ENCODE measurements at regions not wholly inside any gene's neighbourhood (a gene's known extent, or its start where the extent isn't known, plus 50 kb on each side); places are given as distances from the start of the nearest gene placed in this dataset.
"Not testable (repeated sequence)": the region's sequence is repeated elsewhere in the genome, so short reads cannot be mapped to it uniquely, and the experiment has no call there.

DNA sequence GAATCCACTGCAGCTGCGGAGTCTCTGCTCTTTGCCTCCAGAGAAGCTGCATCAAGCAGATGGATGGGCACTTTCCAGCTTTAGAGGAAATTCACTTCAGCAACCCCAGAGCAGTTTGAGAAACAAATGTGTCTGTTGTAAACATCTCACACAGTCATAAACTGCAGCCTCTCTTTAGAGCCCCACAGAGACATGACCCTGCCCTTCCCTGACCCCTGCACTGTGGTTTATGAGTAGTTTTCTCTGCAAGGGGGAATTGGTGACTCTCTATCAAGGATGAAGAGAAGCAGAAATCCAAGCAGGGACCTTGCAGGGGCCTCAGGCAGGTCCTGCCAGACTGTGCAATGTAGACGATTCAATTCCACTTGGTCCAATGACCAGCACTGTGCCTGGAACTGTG is 160.2 kb downstream of the SH2D4B start:
- no peak for DNase-seq (ENCODE audit: low read depth in 3 of 3, low spot score in 2 of 3)

DNA sequence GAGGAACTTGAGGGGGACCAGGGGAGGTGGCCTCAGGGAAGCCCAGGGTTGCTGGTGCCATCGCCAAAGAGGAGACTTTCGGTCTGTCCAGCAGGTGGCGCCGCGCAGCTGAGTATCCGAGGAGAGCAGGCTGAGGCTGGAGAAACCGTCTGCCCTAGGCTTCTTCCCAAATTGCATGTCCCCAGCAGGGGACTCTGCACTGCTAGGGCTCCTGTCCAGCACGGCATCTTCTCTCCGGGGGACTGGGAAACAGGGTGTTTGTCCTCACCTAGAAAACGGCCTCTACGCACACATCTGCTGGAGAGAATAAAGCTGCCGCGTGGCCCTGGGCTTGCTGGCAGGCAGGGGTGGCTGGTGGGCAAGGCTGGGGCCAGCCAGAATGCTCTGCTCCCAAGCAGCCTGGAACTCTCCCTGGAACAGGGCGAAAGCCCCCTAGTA is 161.9 kb downstream of the SH2D4B start:
- peak; percentile 53 to 64 (median 63) for DNase-seq (ENCODE audit: low read depth in 3 of 3, low spot score in 2 of 3)

DNA sequence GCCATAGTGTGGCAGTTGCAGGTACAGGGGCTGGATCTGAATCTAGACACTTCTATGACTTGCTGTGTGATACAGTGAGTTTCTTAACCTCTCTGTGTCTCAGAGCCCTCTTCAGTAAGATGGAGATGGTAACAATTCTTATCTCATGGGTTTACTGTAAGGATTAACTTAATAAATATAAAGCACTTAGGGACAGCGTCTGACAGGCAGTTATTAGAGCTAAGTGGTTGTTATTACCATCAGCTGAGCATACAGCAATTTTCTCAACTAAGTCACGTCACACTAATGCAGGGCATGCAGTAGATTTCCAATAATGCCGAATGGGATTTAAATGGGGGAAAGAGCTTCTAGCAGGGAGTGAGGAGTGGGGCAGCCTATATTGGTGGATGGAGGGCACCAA is 162.6 kb downstream of the SH2D4B start:
- DNase-seq (ENCODE audit: low read depth in 3 of 3, low spot score in 2 of 3) = no peak

DNA sequence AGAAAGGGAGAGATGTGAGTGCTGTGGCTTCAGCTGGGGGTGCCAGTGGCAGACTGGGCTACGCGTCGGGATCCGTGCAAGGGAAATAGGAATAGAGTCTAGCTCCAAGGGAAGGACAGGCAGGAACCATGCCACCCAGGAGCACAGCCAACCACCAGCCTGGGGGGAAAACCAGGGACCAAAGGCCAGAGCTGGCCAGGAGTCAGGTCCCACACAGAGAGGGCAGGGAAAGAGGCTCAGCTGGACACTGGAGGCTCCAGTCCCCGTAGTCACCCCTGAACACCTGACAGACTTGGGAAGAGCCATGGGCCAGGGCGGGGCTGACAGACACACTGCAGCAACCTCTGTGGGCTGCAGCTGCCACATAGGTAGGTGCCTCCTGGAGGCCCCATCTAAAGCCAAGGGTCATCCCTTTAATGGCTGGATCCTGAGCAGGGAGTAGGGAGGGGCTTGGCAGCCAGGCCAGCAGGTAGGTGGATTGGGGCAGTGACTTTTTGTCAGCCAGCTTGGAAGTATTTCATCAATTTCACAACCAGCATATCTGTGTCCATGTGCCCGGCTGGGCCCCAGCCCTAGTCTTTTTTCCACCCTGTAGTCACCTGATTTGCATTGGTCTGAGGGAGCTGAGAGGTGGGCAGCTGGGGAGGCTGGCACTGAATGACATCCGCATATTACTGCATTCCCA is 163.2 kb downstream of the SH2D4B start:
- no peak for DNase-seq (ENCODE audit: low read depth in 3 of 3, low spot score in 2 of 3)

DNA sequence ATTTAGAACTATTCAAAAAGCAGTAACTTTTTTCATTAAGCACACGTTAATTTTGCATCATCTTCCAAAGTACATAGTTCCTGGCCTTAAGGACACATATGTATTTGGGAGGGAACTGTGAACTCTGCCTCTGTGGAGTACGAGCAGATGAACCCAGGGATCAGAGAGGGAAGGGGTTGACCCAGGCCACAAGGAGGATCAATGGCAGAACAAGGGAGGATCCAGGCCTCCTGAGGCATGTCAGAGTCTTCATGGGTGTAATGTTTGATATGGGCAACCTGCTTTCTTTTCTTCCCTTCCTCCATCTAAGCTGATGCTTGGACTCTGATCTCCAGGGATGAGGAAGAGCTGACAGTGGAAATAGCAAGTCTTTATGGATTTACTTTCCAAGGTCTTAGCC is 164.0 kb downstream of the SH2D4B start:
- DNase-seq (ENCODE audit: low read depth in 3 of 3, low spot score in 2 of 3) = no peak

DNA sequence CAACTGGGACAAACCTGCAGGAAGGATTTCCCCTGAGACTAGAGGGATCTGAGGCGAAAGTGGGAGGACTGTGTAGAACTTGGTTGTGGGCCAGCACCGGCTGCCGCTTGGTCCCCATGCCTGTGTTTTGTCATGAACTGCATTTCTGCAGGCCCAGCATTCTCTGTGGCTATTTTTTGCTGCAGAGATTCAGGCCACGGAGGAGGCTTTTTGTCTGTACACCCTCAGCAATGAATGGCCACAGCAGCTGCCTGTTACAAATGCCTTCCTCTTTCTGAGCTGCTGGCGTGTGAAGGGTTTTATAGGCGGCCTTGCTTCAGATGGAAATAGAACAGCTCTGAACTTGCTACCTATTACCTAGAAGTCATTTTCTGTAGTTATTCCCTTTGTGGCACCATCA is 164.4 kb downstream of the SH2D4B start:
- DNase-seq (ENCODE audit: low read depth in 3 of 3, low spot score in 2 of 3) = no peak

DNA sequence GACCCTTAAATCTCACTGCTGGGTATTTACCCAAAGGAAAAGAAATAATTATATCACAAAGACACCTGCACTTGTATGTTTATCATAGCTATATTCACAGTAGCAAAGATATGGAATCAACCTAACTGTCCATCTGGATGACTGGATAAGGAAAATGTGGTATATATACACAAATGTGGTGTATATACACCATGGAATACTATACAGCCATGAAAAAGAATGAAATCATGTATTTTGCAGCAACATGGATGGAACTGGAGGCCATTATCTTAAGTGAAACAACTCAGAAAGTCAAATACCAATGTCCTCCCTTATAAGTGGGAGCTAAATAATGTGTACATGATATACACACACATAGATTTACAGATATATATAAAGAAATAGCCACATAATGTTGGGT is 168.2 kb downstream of the SH2D4B start:
- DNase-seq (ENCODE audit: low read depth in 3 of 3, low spot score in 2 of 3) = no peak

DNA sequence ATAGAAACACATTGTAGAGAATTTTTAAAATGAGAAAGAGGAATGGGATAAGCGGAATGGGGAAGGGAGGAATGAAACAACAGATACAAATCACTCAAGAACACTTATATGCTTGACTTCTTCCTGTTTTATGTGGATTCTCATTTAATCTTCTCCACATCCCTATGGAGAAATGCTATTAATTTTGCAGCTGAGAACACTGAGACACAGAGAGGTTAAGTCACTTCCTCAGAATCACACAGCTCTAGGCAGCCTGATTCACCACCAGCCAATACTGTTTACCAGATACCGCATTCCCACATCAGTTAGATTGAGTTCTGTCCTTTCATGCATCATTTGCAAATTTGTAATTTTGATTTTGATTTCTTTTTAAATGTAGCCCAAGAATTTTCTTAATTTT is 170.5 kb downstream of the SH2D4B start:
- no peak for DNase-seq (ENCODE audit: low read depth in 3 of 3, low spot score in 2 of 3)

DNA sequence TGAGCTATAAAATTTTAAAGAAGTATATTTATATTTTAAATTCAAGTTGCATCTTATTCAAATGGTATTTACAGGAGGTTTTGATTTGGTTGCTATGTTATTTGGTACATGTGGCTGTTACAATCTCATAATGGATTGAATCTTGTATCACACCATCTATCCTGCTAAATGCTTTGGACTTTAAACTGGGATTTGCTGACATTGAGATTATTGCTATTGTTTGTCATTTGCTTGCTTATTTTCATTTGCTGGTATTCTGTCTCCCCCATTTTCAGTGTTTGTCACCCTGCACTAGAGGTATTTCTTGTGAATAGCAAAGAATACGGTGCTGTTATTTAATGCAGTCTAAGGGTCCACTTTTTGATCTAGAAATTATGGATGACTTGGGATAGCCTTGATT is 171.1 kb downstream of the SH2D4B start:
- DNase-seq (ENCODE audit: low read depth in 3 of 3, low spot score in 2 of 3) = no peak

DNA sequence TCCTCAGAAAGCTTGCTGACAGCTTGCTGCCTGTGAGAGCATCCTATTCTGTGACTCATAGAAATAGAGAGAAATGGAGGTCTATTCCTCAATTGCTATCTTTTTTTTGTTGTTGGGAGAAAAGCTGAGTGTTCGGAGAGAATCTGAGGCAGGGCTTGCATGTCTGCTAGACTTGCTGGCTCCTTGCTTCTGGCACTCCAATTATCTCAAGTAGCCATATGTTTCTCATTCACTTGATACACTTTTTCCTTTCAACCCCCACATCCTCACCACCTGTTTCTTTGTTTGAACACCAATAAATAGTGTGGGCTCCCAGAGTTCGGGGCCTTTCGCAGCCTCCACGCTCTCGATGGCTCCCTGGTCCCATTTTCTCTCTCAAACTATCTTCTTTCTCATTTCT is 172.2 kb downstream of the SH2D4B start:
- no peak for DNase-seq (ENCODE audit: low read depth in 3 of 3, low spot score in 2 of 3)

DNA sequence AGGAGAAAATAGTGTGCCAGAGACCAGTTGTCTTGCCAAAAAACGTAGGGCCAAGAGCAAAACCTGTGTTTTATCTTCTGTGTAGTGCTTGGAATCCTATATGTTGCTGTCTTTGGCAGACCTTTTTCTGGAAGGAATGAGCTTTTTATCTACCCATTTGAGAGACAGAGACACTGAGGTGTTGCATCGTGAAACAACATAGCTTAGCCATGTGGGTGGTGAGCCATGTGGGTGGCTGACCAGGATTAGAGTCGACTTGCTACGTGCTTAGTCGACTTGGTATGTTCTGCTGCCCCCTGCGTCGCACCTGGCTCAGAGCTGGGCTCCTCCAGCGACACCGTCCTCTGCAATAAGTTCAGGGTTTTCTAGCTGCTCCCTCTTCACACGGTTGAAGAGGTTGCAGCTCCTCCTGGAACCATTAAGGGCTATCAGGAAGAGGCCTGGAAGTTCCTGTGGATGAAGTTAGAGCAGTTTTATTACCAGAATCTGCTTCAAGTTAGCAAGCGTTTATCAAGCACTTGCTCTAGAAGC is 175.8 kb downstream of the SH2D4B start:
- no peak for DNase-seq (ENCODE audit: low read depth in 3 of 3, low spot score in 2 of 3)

DNA sequence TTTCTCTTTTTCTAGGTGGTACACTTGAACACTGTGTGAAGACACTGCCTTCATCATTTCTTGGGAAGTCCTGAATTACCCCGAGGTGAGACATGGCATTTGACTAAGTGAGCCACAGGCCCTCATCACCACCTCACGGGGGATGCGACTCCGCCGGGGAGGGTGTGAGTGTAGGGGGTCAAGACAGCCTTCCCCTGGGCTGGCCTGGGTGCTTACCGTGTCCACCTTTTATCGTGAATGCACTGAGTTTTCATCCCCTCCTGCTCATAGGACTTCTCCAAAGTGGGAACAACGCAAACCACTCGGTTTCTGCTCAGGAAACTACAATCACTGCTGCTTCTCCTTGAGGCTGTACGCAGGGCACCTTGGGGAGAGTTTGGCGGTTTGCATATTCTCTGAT is 176.9 kb downstream of the SH2D4B start:
- DNase-seq (ENCODE audit: low read depth in 3 of 3, low spot score in 2 of 3) = no peak

DNA sequence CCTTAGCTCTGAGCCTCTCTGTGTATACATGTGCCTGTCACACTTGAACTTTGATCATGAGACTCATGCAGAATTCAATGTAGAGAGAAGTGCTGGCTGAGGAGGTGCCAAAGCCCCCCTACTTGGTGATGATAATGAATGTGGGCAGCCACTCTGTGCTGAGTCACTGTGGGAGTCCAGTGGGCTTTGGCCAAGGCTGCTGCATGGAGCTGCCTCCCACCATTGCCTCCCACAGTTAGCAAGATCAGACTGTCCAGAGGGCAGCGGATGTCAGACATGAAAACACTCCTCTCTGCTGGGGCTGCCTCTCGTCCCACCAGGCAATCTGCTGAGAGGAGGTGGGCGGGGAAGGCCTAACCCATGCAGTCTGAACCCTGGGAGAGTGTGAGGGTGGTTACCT is 180.3 kb downstream of the SH2D4B start:
- no peak for DNase-seq (ENCODE audit: low read depth in 3 of 3, low spot score in 2 of 3)

DNA sequence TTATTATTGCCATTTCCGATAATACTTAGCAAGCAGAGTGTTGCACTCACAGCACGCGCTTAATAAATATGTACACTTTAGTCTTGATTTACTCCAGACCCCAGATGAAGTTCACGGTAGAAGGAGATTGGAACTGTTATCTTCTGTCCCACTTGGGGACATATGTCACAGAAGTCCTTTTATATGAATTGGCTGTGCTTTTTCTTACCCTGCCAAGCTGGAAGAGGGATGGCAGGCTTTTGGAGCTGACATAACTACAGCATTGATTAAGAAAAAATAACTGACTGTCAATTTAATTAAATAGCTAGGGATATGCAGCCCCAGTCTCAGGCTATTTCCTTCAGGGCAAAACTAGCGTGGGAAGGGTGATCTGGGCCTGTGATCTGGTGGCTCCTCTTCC is 182.2 kb downstream of the SH2D4B start:
- no peak for DNase-seq (ENCODE audit: low read depth in 3 of 3, low spot score in 2 of 3)

DNA sequence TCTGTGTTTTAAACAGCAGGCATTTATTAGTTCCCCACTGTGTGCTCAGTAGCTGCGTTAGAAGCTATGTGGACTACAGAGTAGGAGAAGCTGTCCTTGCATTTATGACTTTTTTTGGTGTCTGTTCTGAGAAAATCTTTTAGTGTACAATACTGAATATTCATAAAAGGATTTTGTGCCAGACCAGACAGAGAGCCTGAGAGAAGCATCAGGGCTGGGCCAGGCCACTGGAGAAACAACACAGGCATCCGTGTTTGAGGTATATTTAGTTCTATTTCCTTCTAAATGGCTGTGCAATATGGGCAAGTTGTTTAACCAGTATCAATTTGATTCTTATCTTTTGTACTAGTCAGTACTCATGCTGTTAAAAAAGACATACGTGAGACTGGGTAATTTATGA is 182.8 kb downstream of the SH2D4B start:
- DNase-seq (ENCODE audit: low read depth in 3 of 3, low spot score in 2 of 3) = no peak

DNA sequence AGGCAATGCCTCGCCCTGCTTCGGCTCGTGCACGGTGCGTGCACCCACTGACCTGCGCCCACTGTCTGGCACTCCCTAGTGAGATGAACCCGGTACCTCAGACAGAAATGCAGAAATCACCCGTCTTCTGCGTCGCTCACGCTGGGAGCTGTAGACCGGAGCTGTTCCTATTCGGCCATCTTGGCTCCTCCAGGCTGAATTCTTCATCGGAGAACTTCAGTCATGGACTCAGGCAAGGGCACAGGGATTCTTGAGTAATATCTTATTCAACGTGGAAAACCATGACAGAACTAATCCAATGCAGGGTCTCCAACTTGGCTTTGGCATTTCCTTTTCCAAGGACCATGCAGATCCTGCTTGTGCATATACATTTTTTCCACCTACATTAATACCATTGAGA is 190.7 kb downstream of the SH2D4B start:
- DNase-seq (ENCODE audit: low read depth in 3 of 3, low spot score in 2 of 3) = not testable (repeated sequence)

DNA sequence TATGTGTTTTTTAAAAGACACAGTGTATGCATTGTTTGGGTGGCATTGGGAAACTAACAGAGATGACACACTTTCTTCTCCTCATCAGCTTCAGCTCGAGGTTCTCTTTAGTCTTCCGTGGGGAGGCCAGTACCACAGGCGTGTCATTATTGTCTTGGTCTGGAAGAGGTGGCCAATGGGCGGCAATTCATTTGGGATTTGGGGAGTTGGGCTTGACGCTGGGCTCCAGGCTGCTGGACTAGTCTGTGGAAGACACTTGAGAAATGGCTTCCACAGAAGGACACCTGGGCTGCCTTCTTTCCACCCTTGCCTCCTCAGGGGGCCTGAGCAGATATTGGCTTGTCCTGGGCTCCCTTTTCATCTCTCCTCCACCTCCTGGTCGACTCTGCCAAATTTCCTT is 192.2 kb downstream of the SH2D4B start:
- no peak for DNase-seq (ENCODE audit: low read depth in 3 of 3, low spot score in 2 of 3)

DNA sequence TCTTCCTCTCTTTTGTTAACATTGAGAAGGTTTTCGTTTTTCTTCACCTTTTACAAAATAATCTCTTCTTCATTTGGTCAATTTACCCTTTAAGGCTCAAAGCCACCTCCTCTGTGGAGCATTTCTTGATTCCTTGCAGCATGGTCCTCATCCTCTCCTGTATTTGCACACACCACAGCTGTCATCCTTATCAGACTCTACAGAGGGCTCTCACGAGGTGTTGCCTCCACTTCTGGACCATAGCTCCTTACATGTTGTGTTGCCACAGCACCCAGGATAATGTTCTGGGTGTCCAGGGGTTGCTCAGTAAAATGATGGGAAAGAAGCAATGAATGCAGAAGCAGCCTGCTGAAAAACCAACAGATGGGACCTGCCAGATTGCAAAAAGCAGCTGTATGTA is 192.8 kb downstream of the SH2D4B start:
- DNase-seq (ENCODE audit: low read depth in 3 of 3, low spot score in 2 of 3) = no peak

DNA sequence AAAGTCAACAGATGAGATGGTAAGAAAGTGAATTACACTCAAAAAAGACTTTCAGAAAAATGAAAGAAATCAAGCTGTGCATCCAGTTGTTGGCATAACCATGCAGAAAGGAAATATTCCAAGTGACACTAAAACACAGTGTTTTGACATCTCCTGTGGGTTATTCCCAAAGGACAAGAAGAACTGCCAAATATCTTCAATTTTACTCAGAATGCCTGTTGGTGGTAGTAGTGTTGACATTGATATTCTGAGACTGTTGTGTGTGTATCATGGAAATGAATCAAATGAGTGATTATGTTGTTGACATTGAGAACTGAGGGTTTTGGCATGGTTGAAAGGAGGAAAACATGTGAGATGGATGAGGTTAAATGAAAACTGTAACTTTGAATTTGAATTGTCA is 196.9 kb downstream of the SH2D4B start:
- no peak for DNase-seq (ENCODE audit: low read depth in 3 of 3, low spot score in 2 of 3)

DNA sequence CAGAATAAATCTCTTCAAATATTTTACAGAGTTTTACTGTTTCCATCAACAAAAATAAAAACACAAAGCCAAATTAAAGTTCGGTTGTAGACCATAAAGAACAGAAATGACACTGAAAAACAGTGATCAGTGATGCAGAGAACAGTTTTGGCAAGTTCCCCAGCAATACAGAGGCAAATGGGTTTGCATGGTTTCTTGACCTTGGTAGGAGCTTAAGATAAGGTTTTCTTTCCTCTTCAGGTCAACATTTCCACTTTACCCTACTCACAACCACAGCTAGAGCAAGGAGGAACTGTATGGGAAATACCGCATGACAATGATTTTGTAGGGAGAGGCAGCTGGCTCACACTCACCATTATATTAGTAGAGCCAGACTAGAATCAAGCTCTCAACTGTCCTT is 199.5 kb downstream of the SH2D4B start:
- DNase-seq (ENCODE audit: low read depth in 3 of 3, low spot score in 2 of 3) = no peak

DNA sequence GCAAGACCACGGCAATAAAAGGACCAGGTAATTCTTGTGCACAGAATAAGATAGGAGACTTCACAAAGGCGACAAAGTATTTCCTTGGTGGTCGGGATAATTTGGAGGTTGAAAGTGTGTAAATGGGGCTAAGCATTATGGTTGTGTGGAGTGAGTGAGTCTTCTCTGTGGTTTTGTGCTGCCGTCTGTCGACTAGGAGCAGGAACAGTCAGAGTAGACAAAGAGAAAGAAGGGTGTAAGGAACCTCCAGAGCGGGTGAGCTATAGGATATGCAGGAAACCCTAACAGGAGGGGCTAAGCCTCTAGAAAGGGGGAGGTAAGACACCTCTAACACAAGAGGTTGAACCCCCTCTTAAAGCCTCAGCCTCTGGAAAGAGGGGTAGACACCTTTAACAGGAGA is 201.6 kb downstream of the SH2D4B start:
- no peak for DNase-seq (ENCODE audit: low read depth in 3 of 3, low spot score in 2 of 3)

DNA sequence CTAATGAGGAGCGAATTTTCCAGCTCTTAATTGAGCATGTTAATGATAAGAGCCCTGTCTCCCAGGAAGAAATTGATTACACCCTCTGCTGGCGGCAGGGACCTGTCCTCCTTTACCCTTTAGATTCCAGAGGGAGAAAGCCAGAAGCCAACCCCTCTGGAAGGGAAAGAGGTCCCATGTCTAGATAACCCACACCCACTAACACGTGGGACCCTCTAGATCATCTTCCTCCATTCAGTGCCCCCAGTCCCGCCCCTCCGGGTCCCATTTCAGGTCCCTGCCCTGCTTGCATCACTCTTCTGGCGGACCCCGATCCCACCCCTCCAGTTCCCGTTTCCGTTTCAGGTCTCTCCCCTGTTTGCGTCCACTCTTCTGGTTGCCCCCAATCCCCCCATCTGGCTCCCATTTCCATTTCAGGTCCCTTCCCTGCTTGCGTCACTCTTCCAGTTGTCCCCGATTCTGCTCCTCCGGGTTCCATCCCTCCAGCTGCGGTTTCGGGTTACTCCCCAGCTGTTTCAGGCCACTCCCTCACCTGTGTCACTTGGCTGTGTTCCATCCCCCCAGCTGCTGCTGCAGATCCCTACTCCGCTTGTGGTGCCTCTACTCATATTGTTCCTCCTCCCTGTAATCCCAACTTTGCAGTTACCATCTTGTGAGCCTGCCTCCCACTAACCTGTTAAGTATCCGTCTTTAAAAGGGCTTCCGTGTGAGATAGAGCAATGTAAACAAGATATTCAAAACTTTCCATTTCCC is 202.4 kb downstream of the SH2D4B start:
- DNase-seq (ENCODE audit: low read depth in 3 of 3, low spot score in 2 of 3) = no peak
